Esophagus mucosa (tissue), 1 donor: ENCODE measurements at regions not wholly inside any gene's neighbourhood (a gene's known extent, or its start where the extent isn't known, plus 50 kb on each side); places are given as distances from the start of the nearest gene placed in this dataset.
"Not testable (repeated sequence)": the region's sequence is repeated elsewhere in the genome, so short reads cannot be mapped to it uniquely, and the experiment has no call there.

Source experiments
- ATAC-seq: fragments of 200-7000 bp; cut with Tn5 transposase; one replicate; pipeline ENCODE4 v1.9.1; 2020
- donor health status: DM: yes; HTN: yes; CAD: no.

GRCh38 chr3:153845311-153845710 lies 275.9 kb upstream of the ARHGEF26 start:
- no peak for ATAC-seq

GRCh38 chr3:153848702-153849101 lies 272.5 kb upstream of the ARHGEF26 start:
- ATAC-seq, result no peak

- no peak for ATAC-seq
These were observed 268.8 kb upstream of the ARHGEF26 start for GRCh38 chr3:153852355-153852754.

- ATAC-seq, result no peak
These were observed 268.0 kb upstream of the ARHGEF26 start for GRCh38 chr3:153853163-153853562.

GRCh38 chr3:153855772-153856171 lies 265.4 kb upstream of the ARHGEF26 start:
- ATAC-seq, result no peak

GRCh38 chr3:153856932-153857331 lies 264.3 kb upstream of the ARHGEF26 start:
- no peak for ATAC-seq

- no peak for ATAC-seq
These were observed 256.4 kb upstream of the ARHGEF26 start for GRCh38 chr3:153864793-153865192.

GRCh38 chr3:153866901-153867300 lies 254.3 kb upstream of the ARHGEF26 start:
- no peak for ATAC-seq

- not testable (repeated sequence) for ATAC-seq
These were observed 246.8 kb upstream of the ARHGEF26 start for GRCh38 chr3:153874348-153874747.

- ATAC-seq, result no peak
These were observed 240.7 kb upstream of the ARHGEF26 start for GRCh38 chr3:153880493-153880892.

- ATAC-seq, result peak; percentile 66
These were observed 240.0 kb upstream of the ARHGEF26 start for GRCh38 chr3:153881201-153881600.

- no peak for ATAC-seq
These were observed 235.8 kb upstream of the ARHGEF26 start for GRCh38 chr3:153885359-153885758.

GRCh38 chr3:153889905-153890334 lies 231.3 kb upstream of the ARHGEF26 start:
- ATAC-seq, result no peak

GRCh38 chr3:153892126-153892525 lies 229.1 kb upstream of the ARHGEF26 start:
- no peak for ATAC-seq

GRCh38 chr3:153894857-153895256 lies 226.3 kb upstream of the ARHGEF26 start:
- ATAC-seq, result no peak

- no peak for ATAC-seq
These were observed 225.0 kb upstream of the ARHGEF26 start for GRCh38 chr3:153896197-153896596.

GRCh38 chr3:153897025-153897723 lies 224.0 kb upstream of the ARHGEF26 start:
- no peak for ATAC-seq

GRCh38 chr3:153897842-153898241 lies 223.3 kb upstream of the ARHGEF26 start:
- no peak for ATAC-seq

GRCh38 chr3:153901152-153901551 lies 220.0 kb upstream of the ARHGEF26 start:
- no peak for ATAC-seq

- ATAC-seq, result no peak
These were observed 219.2 kb upstream of the ARHGEF26 start for GRCh38 chr3:153901991-153902390.

GRCh38 chr3:153903430-153903829 lies 217.8 kb upstream of the ARHGEF26 start:
- no peak for ATAC-seq

- ATAC-seq, result no peak
These were observed 214.8 kb upstream of the ARHGEF26 start for GRCh38 chr3:153906366-153906765.

GRCh38 chr3:153910387-153910786 lies 210.8 kb upstream of the ARHGEF26 start:
- no peak for ATAC-seq

GRCh38 chr3:153911116-153911515 lies 210.1 kb upstream of the ARHGEF26 start:
- no peak for ATAC-seq

GRCh38 chr3:153919773-153920172 lies 201.4 kb upstream of the ARHGEF26 start:
- no peak for ATAC-seq
